ENCODE measurements at regions not wholly inside any gene's neighbourhood (a gene's known extent, or its start where the extent isn't known, plus 50 kb on each side); places are given as distances from the start of the nearest gene placed in this dataset.

DNA sequence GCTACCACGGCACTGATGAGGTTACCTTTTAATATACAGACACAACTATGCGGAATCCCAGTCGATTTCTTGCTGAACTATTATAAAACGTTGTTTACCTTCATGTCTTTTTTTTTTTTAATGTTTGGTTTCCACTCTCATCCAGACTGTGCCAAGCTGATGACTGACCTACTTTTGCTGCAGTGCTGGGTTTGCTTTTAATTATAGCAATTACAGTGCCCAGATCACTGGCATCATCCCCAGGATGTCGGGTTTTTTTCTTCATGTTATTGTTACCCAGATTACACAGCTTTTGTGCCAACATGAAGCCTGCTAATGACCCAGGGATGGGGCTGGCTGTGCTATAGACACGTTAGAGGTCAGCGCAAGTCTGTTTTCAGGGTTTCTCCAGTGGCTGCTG is 294.0 kb upstream of the ATP10A start:
- H3K27ac ChIP-seq: no peak overlapping the region
- no peak overlapping the region for H3K4me3 ChIP-seq
- DNase-seq: no peak
- WGBS, 5 donors: 73 to 82% (median 79%) methylated on average over 7 of the region's 7 CpGs
- peaks cover 0 to 27% (median 9%) of the 10 kb centered on the region in 8 donors for H3K9me3 ChIP-seq
- intact Hi-C loops (cut with DNase I; ENCODE audit: low total_unique reads): no loop called here
- TF ChIP-seq, protein P1, sequence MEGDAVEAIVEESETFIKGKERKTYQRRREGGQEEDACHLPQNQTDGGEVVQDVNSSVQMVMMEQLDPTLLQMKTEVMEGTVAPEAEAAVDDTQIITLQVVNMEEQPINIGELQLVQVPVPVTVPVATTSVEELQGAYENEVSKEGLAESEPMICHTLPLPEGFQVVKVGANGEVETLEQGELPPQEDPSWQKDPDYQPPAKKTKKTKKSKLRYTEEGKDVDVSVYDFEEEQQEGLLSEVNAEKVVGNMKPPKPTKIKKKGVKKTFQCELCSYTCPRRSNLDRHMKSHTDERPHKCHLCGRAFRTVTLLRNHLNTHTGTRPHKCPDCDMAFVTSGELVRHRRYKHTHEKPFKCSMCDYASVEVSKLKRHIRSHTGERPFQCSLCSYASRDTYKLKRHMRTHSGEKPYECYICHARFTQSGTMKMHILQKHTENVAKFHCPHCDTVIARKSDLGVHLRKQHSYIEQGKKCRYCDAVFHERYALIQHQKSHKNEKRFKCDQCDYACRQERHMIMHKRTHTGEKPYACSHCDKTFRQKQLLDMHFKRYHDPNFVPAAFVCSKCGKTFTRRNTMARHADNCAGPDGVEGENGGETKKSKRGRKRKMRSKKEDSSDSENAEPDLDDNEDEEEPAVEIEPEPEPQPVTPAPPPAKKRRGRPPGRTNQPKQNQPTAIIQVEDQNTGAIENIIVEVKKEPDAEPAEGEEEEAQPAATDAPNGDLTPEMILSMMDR (IDR thresholded peaks at IDR 0.05 in 8 of 11, conservative IDR thresholded peaks at IDR 0.05 in 3 of 11): no peak
- TF ChIP-seq POLR2A (IDR thresholded peaks at IDR 0.05) (no peak), POLR2AphosphoS5 (IDR thresholded peaks at IDR 0.05) (no peak)
- no peaks in the 10 kb centered on the region for H3K4me1 ChIP-seq
- peaks cover 0 to 32% (median 0%) of the 10 kb centered on the region in 7 donors for H3K27me3 ChIP-seq (replicated peaks in 1 of 7)
- H3K36me3 ChIP-seq: no peaks in the 10 kb centered on the region

DNA sequence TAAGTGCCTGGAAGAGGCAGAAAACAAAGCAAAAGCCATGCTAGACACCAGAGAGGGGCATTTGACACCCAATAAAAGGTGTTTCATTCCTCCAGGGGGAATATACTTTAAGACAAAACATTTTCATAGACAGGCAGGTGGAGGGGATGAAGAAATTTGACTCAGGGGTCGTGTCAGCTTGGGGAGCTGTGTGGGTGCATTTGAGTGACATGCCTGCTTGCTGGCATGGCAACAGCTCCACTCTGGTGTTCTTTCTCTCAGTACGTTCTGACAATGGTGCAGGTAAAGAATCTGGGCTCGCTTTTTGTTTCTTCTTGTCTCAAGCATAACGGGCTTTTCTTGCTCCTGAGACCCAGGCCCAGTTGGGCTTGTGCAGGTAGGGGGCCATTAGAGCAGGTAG is 292.9 kb upstream of the ATP10A start:
- H3K4me3 ChIP-seq: no peak overlapping the region
- peaks cover 0 to 27% (median 9%) of the 10 kb centered on the region in 8 donors for H3K9me3 ChIP-seq
- H3K4me1 ChIP-seq: no peaks in the 10 kb centered on the region
- intact Hi-C loops (cut with DNase I; ENCODE audit: low total_unique reads): no loop called here
- peaks cover 0 to 25% (median 0%) of the 10 kb centered on the region in 7 donors for H3K27me3 ChIP-seq (replicated peaks in 1 of 7)
- TF ChIP-seq POLR2A (IDR thresholded peaks at IDR 0.05): no peak
- TF ChIP-seq, protein P1 (IDR thresholded peaks at IDR 0.05 in 8 of 11, conservative IDR thresholded peaks at IDR 0.05 in 3 of 11): no peak
- no peak for TF ChIP-seq POLR2AphosphoS5 (IDR thresholded peaks at IDR 0.05)
- no peak for DNase-seq
- WGBS, 5 donors: 55 to 73% (median 67%) methylated on average over 4 of the region's 4 CpGs
- no peak overlapping the region for H3K27ac ChIP-seq
- no peaks in the 10 kb centered on the region for H3K36me3 ChIP-seq

DNA sequence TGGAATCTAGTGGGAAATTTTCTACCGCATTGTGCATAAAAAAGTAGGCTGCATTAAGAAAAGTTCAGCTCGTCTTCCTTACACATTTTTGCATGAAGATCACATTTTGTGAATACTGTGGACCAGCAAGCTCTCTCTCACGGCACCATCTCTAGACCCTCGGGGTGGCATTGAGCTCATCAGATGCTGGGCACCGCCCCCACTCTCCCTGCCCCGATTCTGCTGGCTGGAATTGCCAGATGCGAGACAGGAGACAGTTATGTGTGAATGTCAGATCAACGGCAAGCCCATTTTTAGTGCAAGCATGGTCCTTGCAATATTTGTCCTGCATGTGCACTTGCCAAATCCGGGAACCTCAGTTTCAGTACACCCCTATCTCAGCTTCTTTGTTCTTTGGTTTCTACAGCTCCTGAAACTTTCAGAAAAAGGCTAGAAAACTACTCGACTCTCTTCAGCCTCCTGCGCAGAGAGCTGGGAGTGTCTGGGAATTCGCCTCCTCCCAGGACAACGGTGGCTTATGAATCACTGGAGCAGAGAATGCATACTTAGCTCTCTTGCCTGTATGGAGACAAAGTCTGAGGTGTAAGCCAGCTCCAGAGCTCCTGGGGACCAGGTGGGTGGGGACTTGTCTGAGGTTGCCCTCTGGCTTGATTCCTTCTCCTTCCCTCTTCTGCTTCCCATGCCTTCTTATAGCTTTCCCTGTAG is 285.2 kb upstream of the ATP10A start:
- Histone ChIP-seq H3K4me3 (no peak overlapping the region), H3K27me3 (replicated peaks in 1 of 7) (peaks cover 0 to 13% (median 0%) of the 10 kb centered on the region in 7 donors), H3K9me3 (peaks cover 0 to 18% (median 1%) of the 10 kb centered on the region in 8 donors), H3K4me1 (no peaks in the 10 kb centered on the region), H3K27ac (no peak overlapping the region), H3K36me3 (no peaks in the 10 kb centered on the region)
- intact Hi-C loops (cut with DNase I; ENCODE audit: low total_unique reads): no loop called here
- TF ChIP-seq, protein P1 (IDR thresholded peaks at IDR 0.05 in 8 of 11, conservative IDR thresholded peaks at IDR 0.05 in 3 of 11): no peak
- no peak for TF ChIP-seq POLR2A (IDR thresholded peaks at IDR 0.05)
- TF ChIP-seq POLR2AphosphoS5 (IDR thresholded peaks at IDR 0.05): no peak
- no peak for DNase-seq
- WGBS, 5 donors: 79 to 89% (median 83%) methylated on average over 13 of the region's 13 CpGs

DNA sequence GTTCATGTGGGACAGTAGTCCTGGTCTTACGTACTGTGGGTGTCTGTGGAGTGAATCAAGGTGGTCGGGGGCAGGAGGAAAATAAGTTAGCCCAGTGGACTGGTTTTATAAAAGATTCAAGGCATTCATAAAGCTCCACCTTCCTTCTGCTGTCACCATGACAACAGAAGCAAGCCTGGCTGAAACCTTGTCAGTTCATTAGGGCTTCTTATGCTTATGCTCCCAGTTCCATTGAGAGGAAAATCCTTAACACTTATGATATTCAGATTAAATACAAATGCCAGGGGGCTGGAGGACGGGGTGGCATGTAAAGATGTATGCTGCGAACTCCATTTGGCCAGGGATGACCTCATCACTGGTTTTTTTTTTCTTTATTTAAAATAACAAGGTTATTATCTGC is 283.1 kb upstream of the ATP10A start:
- intact Hi-C loops (cut with DNase I; ENCODE audit: low total_unique reads): no loop called here
- Histone ChIP-seq H3K9me3 (peaks cover 0 to 15% (median 0%) of the 10 kb centered on the region in 8 donors), H3K27me3 (replicated peaks in 1 of 7) (peaks cover 0 to 13% (median 0%) of the 10 kb centered on the region in 7 donors), H3K4me1 (no peaks in the 10 kb centered on the region), H3K36me3 (no peaks in the 10 kb centered on the region), H3K27ac (no peak overlapping the region), H3K4me3 (no peak overlapping the region)
- 58 to 80% (median 66%) methylated on average over 4 of the region's 4 CpGs for WGBS, 5 donors
- DNase-seq: no peak
- TF ChIP-seq, protein P1 (IDR thresholded peaks at IDR 0.05 in 8 of 11, conservative IDR thresholded peaks at IDR 0.05 in 3 of 11): no peak
- TF ChIP-seq POLR2A (IDR thresholded peaks at IDR 0.05) (no peak), POLR2AphosphoS5 (IDR thresholded peaks at IDR 0.05) (no peak)
